GM12801 (cell line): ENCODE measurements at regions not wholly inside any gene's neighbourhood (a gene's known extent, or its start where the extent isn't known, plus 50 kb on each side); places are given as distances from the start of the nearest gene placed in this dataset.

Experiments
- CTCF ChIP-seq: IDR thresholded peaks from one replicate; pipeline ENCODE4 v1.5.1; 2011; ENCODE audit warnings: control low read depth; ENCODE audit not compliant: insufficient read length; ENCODE audit errors: extremely low read depth

- TF ChIP-seq CTCF, result no peak
Observed at GRCh38 chr2:18271370-18272147, 288.9 kb downstream of the RDH14 start.

- TF ChIP-seq CTCF, result no peak
Observed at GRCh38 chr2:18268400-18268799, 292.1 kb downstream of the RDH14 start.

GRCh38 chr2:18267501-18267900 lies 293.0 kb downstream of the RDH14 start:
- TF ChIP-seq CTCF, result no peak

GRCh38 chr2:18265614-18266586 lies 294.6 kb downstream of the RDH14 start:
- no peak for TF ChIP-seq CTCF

GRCh38 chr2:18262601-18263000 lies 297.9 kb downstream of the RDH14 start:
- no peak for TF ChIP-seq CTCF

GRCh38 chr2:18253686-18254197 lies 306.7 kb downstream of the RDH14 start:
- TF ChIP-seq CTCF, result no peak

- no peak for TF ChIP-seq CTCF
Observed at GRCh38 chr2:18251486-18251885, 309.0 kb downstream of the RDH14 start.
